HG03159 (cell line): ENCODE measurements at regions not wholly inside any gene's neighbourhood (a gene's known extent, or its start where the extent isn't known, plus 50 kb on each side); places are given as distances from the start of the nearest gene placed in this dataset.
A peak's percentile ranks its signal among the peaks of the same experiment; 100 is the strongest.

Experiments
- ATAC-seq: cut with Tn5 transposase; IDR thresholded peaks from one replicate; pipeline ENCODE4 v1.9.1; 2021; ENCODE audit warnings: mild to moderate bottlenecking, moderate library complexity; ENCODE audit not compliant: unreplicated experiment

DNA sequence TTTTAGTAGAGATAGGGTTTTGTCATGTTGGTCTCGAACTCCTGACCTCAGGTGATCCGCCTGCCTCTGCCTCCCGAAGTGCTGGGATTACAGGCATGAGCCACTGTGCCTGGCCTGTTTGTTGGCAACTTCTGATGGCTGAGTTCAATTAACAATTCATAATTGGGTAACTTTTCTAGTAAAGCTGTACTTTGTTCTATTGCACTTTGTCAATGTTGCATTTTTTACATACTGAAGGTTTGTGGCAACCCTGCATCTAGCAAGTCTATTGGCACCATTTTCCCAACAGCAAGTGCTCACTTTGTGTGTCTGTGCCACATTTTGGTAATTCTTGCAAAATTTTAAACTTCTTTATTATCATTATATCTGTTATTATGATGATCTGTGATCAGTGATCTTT, 64.5 kb upstream of the USP24 start:
- no peak for ATAC-seq

DNA sequence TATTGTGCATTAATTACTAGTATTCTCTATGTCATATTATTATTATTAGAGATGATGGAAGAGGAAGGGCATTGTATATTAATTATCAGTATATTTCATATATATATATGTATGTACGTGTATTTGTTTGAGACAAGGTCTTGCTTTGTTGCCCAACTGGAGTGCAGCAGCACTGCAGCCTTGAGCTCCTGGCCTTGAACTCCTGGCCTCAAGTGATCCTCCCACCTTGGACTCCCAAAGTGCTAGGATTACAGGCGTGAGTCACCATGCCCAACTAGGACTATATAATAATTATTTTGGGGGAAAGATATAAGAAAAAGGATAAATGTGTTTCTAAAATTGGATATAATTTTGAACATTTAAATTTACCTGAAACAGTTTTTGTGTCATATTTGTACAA, 63.2 kb upstream of the USP24 start:
- ATAC-seq = no peak

DNA sequence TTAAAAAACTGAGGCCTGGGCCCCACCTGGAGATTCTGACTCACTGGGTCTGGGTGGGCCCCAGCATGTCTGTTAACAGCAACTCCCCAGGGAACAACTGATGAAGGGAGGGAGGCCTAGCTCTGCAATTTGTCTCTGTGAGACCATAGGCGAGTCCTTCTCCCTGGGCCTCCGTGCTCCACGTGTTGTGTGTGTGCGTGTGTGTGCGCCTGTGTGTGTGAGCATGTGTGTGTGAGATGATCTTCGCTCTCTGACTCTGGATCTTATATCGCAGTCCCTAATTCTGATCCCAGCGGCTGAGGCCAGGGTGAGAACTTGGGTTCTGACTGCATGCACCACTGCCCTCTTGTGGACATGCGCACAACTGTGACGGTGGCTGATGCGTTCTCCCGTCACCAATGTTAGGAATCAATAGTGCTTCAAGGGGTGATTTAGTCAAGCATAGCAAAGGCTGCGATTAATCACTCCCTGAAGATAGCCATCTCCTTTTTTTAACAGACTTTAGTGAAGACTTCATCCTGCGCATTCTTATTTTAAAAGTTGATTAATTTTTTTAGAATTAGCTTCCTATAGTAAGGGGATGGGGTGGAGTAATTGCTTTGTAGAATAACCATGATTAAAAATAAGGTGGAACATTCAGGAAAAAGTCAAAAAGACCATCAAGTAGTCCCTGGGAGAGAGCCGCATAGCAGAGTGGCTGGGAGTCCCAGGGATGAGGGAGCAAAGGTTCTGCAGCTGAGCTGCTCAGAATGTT, 62.4 kb upstream of the USP24 start:
- peak; percentile 86 for ATAC-seq

DNA sequence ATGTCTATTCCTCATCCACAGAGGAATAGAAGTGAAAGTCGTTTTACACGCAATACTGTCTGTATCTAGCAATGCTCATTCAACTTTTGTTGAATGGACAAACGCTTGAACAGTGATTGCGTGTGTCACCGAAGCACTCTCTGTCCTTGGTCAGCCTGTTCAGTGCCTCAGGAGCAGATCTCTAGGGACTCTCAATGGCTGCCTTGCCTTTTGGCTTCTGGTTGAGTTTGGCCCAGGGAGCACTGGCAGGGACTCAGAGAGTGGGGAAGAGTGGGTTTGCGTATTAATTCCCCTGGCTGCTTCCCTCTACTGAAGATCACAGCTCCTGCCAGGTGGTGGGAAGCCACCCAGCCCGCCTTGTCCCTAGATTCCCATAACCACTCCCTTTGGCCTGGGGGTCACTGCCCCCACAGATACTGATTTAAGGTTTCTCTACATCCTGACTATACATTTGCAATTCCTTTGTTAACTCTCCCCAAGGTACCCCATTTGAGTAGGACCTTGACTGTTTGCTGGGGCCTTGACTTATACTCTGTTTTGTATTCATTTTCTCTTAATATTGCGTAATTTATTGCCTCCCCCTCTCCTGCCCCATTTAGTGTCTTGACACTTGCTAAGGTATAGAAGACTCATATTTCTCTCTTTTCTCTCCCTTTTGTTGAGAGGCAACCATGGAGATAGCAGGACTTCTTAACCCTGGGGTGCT, 61.7 kb upstream of the USP24 start:
- ATAC-seq = no peak

DNA sequence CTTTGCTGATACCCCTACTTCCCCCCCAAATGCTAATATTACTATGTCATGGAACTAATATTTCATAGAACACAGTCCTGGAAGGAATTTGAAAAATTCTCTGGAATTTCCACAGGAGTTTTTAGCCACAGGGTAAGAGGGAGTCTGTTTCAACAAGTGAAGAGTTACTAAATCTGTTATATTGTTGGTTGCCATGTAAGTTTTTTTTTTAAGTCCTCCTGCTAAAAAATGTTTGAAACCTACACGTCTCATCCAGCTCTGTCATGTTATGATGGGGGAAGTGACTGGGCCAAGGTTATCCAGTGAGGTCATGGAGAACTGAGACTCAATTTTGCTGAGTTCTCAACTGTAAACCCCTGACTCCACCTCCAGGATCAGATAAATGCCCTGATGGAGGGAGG, 60.8 kb upstream of the USP24 start:
- ATAC-seq = no peak

DNA sequence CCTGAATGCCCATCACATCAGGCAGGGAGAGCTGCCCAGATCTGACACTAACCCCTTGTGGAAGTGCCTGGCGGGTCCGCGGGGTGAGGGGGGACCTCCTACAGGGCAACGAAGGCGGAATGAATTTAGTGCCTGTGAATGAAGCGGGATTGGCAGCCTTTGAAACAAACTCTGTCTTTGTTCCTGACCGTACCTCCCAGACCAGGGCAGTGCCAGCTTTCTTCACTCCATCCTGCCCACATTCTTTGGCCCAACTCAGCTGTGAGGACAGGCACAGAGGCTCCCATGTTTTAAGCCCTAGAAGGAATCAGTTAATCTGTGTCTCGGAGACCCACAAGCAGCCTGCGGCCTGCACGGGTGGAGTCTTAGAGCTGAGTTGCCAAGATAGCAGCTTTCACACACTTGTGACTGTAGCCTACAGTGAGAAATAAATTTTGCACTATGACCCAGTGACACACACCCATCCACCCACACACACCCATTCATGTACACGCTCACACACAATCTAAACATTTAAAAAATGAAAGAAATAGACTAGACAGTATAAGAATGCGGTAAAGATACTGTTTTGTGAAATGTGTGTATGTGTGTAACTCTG, 60.1 kb upstream of the USP24 start:
- ATAC-seq = no peak

DNA sequence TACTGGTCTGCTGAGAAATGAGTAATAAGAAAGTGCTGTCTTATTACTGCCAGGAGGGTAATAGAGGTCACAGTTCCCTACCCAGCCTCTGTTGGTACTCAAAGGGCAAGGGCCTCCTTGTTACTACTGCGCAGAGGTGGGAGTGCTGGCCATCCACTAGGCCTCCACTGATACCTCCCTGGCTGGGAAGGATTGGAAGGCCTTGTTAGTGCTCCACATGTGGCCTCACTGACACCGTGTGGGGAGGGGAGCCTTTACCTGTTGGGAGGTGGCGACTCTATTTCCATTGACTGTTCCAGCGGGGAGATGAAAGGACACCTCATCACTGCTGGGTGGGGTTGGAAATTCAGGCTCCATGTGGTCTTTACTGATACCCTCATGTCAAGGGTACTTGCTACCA, 57.8 kb upstream of the USP24 start:
- no peak for ATAC-seq
